SIG-M5 treated with dmso at 0.1 percent for 504 hours (cell line): ENCODE measurements at regions not wholly inside any gene's neighbourhood (a gene's known extent, or its start where the extent isn't known, plus 50 kb on each side); places are given as distances from the start of the nearest gene placed in this dataset.
"Not testable (repeated sequence)": the region's sequence is repeated elsewhere in the genome, so short reads cannot be mapped to it uniquely, and the experiment has no call there.

Source experiments
- DNase-seq: peaks from one replicate; lab custom pipeline; 2025; ENCODE audit not compliant: unreplicated experiment; lab: John Stamatoyannopoulos, UW

GRCh38 chr7:55261386-55261770 lies 103.8 kb upstream of the LANCL2 start:
- no peak for DNase-seq

- DNase-seq: not testable (repeated sequence)
Observed at GRCh38 chr7:55265328-55265727, 99.8 kb upstream of the LANCL2 start.

- no peak for DNase-seq
Observed at GRCh38 chr7:55265836-55266642, 99.1 kb upstream of the LANCL2 start.

- DNase-seq: no peak
Observed at GRCh38 chr7:55271069-55271626, 94.0 kb upstream of the LANCL2 start.

- no peak for DNase-seq
Observed at GRCh38 chr7:55271661-55272060, 93.5 kb upstream of the LANCL2 start.

GRCh38 chr7:55272328-55272727 lies 92.8 kb upstream of the LANCL2 start:
- DNase-seq: no peak

- DNase-seq: no peak
Observed at GRCh38 chr7:55273186-55273980, 91.8 kb upstream of the LANCL2 start.

- DNase-seq: no peak
Observed at GRCh38 chr7:55274156-55274555, 91.0 kb upstream of the LANCL2 start.

- no peak for DNase-seq
Observed at GRCh38 chr7:55275291-55276200, 89.6 kb upstream of the LANCL2 start.

GRCh38 chr7:55276572-55277295 lies 88.4 kb upstream of the LANCL2 start:
- no peak for DNase-seq

- no peak for DNase-seq
Observed at GRCh38 chr7:55277916-55278315, 87.2 kb upstream of the LANCL2 start.

GRCh38 chr7:55278321-55278720 lies 86.8 kb upstream of the LANCL2 start:
- DNase-seq: no peak

GRCh38 chr7:55279080-55279845 lies 85.9 kb upstream of the LANCL2 start:
- no peak for DNase-seq

GRCh38 chr7:55280031-55280454 lies 85.1 kb upstream of the LANCL2 start:
- DNase-seq: peak; percentile 31

- no peak for DNase-seq
Observed at GRCh38 chr7:55285665-55286064, 79.5 kb upstream of the LANCL2 start.

- DNase-seq: no peak
Observed at GRCh38 chr7:55286666-55287065, 78.5 kb upstream of the LANCL2 start.

- DNase-seq: no peak
Observed at GRCh38 chr7:55288070-55288824, 76.9 kb upstream of the LANCL2 start.

GRCh38 chr7:55296070-55296469 lies 69.1 kb upstream of the LANCL2 start:
- DNase-seq: no peak
